ENCODE measurements at regions not wholly inside any gene's neighbourhood (a gene's known extent, or its start where the extent isn't known, plus 50 kb on each side); places are given as distances from the start of the nearest gene placed in this dataset.
A peak's percentile ranks its signal among the peaks of the same experiment; 100 is the strongest.
"Not testable (repeated sequence)": the region's sequence is repeated elsewhere in the genome, so short reads cannot be mapped to it uniquely, and the experiment has no call there.

DNA sequence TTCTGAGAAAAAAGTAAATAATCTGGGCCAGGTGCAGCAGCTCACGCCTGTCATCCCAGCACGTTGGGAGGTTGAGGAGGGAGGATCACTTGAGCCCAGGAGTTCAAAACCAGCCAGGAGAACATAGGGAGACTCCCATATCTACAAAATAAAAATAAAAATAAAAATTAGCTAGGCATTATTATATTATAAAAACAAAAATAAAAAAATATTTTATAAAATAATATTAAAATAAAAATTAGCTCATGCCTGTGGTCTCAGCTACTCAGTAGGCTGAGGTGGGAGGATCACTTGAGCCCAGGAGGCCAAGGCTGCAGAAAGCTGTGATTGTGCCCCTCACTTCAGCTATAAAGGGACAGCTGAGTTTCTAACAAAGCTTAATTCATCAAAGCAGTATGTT, 362.9 kb downstream of the SMOC2 start:
- DNase-seq: no peak

DNA sequence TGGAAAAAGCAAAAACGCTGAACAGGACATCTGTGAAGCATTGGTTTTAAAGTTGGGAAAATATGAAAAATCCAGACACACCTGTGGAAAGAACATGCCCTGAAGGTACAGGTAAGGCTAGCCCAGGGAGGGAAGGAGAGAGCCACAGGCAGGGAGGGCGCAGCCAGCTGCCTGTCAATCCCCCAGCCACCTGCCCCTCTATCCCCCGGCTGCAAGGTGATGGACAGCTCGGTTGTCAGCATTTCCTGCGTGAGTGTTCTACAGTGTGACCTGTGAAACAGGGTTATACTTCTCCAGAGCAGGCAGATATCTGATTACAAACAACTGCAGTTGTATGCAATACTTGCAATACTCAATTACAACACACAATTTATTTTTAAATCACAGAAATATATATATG, 358.1 kb downstream of the SMOC2 start:
- DNase-seq: no peak

DNA sequence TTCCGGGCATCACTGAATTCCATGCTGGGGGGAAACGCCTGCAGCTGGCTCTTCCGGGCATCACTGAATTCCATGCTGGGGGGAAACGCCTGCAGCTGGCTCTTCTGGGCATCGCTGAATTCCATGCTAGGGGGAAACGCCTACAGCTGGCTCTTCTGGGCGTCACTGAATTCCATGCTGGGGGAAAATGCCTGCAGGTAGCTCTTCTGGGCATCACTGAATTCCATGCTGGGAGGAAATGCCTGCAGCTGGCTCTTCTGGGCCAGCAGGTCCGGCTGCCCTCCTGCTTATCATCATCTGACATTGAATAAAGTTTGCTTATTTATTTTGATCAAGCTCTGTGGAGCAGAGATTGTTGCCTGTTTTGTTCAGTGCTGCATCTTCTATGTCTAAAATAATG, 355.1 kb downstream of the SMOC2 start:
- DNase-seq: no peak

DNA sequence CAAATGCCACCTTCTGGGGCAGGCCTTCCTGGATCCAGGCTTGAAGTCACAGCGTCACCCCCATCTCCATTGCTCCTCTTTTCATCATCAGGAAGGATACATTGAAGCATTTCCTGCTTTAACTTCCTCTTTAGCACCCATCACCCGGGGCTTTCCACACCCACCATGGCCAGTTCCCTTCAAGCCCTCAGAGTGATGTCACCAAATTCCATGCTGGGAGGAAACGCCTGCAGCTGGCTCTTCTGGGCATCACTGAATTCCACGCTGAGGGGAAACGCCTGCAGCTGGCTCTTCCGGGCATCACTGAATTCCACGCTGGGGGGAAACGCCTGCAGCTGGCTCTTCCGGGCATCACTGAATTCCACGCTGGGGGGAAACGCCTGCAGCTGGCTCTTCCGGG, 354.6 kb downstream of the SMOC2 start:
- not testable (repeated sequence) for DNase-seq

DNA sequence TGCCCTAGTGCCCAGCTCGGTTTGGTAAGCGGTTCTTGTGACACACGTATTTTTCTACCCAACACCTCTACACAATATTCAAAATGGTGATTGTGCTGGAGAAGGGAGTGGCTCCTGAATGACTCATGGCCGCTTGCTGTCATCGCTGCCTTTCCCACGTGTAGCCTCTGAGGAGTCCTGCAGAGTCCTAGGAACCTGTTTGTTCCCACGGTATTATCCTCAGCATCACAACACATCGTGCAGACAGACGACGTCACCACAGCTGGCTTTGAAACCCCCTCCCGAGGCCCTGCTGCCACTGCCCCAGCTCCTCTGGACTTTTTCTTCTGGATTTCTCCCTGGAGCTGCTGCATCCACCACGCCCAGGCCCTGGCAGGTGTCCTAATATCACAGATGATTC, 353.5 kb downstream of the SMOC2 start:
- DNase-seq: no peak

DNA sequence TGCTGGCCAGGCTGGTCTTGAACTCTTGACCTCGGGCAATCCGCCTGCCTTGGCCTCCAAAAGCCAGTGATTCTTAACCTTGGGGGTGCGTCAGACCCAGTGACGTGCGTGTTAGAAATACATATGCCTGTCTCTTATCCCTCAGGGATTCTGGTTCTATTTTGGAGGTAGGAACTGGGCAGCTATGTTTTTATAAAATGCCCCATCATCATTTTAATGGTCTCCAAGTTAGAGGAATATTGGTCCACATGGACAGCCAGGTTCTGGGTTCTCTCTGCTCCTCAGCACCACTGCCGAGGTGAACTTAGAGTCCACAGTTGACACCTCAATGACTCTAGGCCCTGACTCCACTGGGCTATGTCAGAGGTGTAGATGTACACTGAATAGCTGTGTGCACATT, 352.7 kb downstream of the SMOC2 start:
- no peak for DNase-seq

DNA sequence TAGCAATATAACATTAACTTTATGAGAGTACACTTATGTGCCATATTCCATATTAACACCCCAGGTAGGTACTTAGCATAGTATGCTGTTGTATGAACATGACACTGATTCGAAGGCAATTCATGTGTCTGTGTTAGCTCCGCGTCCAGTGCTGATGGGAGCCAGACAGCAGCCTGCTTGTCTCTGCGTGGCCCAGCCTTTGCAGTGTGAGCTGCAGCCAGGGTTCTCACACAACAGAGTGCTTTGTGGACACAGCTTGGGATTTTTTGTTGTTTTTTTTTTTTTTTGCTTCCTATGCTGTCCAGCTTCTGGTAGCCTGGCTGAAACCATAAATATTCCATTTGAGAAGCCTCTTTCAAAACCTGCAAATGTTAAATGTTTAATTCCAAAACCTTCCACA, 350.9 kb downstream of the SMOC2 start:
- peak; percentile 65 to 73 for DNase-seq

DNA sequence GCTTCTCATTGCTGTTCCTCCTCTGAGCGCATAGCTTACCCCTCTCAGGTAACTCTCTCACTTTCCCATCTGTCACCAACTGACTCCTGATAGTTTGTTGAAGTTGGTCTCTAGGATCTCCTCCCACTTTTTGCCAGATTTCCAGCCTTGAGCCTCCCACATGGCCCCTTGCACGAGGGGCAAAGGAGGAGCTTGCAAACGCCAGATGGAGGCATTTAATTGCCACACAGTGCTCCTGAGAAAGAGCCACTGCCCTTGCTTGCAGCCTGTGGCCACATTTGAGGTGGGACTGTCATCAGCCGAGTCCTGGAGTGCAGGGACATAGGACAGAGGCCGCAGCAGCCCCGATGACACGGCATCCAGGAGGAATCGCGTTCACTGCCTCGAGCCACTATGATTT, 348.7 kb downstream of the SMOC2 start:
- no peak for DNase-seq

DNA sequence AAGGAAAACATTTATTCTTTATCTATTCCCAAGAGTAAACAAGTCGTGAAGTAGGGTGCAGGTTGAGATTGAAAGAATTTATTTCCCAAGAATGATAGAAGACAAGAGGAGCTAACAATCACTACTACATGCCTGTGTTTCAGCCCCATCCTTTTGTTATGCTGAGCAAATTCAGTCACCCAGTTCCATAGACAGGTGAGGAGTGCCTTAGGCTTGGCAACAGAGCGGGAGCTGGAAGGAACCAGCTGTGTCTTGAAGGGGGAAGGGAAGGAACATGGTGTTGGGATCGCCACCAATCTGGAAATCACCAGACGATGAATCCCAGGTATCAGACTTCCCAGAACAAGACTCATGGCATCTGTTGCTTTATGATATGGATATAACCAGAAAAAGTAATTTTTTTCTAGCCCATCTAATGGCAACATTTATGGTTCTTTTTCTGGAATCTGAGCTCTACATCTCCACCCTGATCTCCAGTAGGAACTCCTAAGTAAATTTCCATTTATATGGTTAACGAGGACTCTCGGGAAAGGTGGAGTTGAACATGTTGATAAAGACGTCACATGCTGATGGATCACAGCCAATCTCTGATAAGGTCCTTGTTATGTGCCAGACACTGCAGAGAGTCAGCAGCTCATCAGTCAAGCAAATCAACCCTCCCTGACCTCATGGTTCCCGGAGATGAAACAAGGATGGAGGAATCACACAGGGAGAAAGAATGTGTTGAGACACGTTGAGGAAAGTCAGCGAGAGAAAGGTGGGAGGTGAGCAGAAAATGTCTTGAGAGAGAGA, 344.9 kb downstream of the SMOC2 start:
- no peak for DNase-seq

DNA sequence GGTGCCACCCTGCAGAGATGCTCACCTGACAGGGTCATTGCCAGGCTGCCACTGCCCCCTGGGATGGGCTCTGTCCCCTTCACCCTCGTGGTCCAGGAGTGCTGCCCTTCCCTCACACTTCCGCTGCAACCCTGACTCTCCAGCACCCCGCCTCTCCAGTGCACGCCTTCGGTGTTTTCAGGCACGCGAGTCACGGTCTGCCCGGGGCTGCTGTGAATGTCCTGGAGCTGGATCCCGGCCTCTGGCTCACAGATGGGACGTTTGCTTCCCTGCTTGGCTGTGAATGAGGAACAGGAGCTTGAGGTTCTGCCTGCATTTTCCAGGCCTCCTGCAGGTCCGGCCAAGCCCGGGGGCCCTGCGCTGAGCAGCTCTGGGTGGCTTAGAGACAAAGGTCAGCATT, 343.4 kb downstream of the SMOC2 start:
- DNase-seq: no peak

DNA sequence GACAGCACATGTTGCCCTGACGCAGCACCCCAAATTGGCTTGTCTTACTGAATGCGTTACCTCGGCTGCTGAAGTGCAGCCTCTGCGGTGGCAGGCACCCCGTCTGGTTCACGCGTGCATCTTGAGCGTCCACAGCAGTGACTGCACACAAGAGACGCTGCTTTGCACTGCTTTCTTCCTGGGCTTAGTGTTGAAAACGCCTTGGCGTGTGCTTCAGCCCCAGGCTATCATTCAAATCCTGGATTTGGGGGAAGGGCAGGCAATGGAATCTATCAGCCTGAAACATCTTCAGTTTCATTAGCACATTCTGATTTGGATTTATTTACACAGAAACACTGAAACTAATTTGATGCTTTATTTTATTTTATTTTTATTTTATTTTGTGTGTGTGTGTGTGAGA, 342.7 kb downstream of the SMOC2 start:
- DNase-seq: no peak

DNA sequence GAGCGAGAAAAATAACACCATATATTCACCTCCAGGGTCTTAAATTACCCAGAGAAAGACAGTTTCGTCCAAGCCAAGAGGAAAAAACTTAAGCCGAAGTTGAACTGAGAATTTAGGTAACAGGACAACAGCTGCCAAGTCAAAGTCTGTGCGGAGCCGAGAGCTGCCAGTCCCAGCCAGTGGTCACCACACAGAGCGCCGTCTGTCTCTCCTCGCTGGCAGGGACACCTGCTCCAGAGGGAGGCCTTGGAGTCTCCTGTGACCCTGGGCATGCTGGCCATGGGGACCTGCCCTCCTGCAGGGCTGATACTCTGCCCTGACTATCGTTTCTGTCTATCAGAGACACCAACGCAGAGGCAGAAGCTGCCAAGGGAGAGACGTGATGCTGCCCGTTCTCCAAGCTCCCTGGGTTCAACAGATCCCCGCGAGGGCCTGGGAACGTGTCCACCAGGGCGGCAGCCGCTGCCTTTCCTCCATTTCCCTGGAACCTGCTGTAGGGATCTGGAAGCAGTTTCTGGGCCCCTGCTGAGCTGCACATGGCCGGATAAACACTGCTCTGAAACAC, 341.3 kb downstream of the SMOC2 start:
- DNase-seq: no peak

DNA sequence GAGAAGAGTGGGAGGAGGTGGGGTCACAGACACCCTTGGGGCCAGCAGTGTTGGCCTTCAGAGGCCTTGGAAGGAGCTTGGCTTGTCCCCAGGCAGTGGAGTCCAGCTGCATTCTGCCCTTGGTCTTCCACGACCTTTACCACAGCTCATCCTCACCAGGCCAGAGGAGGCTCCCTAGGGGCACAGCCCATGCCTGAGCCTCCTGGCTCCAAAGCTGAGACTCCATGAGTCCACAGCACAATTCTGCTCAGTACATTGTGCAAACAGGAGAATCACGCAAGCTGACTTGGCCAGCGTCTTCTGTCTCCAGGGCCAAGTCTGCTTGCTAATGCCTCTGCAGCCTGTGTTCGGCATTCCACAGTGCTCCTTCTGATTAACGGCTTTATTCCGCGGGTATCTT, 337.2 kb downstream of the SMOC2 start:
- no peak for DNase-seq

DNA sequence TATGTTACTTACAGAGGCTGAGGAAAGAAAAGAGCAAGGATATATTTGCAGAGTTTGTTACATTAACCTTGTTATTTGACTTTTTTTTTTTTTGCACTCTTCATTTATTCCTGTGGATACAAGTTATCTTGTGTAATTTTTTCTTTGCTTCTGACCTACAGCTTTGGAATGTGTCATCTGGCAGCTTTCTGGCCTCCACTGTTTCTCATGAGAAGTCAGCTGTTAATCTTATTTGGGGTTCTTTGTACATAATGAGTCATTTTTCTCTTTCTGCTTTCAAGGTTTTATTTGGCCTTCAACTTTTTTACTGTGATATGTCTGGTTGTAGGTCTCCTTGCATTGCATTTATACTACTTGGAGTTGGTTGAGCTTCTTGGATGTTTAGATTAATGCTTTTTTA, 333.4 kb downstream of the SMOC2 start:
- no peak for DNase-seq

DNA sequence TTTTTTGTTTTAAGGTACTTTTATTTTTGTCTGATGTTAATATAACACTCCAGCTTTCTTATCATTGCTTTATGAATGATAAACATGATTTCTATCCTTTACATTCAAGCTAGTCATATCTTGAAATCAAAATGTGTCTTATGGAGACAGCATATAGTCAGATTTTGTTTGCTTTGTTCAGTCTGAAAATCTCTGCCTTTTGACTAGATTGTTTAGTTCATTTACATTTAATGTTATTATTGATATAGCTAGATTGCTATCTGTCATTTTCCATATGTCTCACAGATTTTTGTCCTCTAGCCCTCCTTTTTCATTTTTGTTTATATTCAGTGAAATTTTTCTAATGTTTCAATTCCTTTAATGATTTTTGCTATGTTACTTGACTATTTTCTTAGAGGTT, 332.8 kb downstream of the SMOC2 start:
- DNase-seq: no peak

DNA sequence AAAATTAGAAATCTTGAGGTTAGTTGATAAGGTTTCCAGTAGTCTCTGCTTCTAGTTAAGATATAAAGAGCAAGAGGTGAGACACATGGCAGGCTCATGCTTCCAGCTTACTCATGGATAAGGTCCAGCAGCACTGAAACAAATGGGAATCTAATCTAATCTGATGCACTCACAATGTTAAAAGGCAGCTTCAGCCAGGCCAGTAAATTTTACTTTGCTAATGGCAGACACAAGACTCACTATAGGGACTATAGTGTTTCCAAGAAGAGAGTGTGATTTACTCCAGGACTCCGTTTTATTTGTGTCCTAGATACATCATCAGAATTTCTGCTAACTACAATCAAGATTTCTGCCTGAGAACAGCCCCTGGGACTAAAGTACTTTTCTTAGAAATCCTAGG, 324.8 kb downstream of the SMOC2 start:
- no peak for DNase-seq

DNA sequence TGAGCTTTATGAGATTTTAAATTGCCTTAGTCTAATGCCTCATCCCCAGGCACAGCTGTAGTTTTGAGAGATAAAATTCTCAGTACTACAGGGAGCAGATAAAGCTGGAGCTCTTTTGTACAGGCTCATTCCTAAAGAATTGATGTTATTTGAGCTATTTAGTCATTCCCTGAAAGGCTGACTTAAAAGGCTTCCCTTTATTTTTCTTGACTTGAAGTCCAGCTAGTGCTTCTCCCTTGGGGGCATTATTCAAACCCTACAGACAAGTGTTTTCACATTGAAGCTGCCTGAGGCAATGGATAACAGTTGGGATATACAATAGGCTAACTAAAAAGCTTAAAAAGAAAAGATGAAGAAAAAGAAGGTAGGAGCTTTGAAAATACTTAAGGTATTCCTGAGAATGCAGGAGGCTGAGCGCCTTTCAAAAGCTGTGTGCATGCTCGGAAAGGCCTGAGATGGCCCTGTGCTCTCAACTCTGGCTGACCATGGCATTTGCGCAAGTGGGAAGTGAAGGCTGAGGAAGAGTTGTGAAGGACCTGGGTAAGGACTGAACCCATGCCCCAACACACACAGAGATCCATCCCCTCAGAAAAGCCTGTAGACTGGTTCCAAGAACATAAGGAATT, 315.1 kb downstream of the SMOC2 start:
- DNase-seq: no peak

DNA sequence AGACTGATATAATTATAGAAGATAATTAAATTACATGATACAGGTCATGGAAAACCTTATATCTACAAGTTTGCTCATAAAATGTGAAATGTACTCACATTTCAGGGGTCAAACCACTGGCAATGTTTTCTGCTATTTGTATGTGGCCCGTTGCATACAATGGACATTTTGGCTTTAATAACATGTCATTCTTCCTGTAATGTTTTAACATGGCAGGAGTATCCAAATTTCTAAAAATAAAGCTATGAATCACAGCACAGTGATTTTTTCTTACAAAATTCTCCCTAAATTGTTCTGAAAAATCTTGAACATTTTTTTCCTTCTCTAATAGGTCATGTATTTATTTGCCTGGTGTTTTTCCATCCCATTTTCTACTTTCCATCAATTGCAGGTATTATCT, 305.7 kb downstream of the SMOC2 start:
- DNase-seq: no peak

DNA sequence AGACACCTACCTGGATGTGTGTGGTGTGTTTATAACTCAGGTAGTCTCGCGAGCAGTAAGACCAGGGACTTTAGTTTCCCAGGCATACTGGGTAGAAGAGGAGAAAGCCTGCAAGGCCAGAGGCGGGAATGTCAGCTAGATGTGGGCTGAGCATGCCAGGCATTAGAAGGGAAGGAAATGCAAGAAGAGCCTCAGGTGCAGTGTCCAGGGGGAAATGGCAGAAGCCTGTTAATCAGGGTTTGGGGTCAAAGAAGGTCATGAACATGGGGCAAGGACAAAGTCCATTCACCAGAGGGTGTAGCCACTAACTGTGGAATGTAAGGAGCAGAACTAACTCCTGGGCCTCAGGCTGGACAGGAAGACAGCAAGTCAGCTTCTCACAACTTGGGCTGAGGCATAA, 305.0 kb downstream of the SMOC2 start:
- no peak for DNase-seq

DNA sequence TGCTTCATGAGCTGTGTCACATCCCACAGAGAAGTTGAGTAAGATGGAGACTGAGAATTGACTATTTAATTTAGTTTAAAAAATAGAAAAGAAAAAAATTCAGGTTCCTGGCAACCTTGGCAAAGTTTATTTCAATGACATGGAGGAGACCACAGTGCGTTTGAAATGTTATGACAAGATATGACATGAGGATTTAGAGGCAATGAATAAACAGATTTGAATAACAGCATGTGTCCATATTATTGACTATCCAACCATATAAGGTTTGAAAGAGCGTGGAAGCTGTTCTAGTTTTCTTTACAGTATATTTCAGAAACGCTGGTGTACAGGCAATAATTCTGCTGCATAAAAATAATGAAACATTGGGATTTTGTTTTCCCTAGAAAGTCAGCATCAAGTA, 303.9 kb downstream of the SMOC2 start:
- DNase-seq: no peak

DNA sequence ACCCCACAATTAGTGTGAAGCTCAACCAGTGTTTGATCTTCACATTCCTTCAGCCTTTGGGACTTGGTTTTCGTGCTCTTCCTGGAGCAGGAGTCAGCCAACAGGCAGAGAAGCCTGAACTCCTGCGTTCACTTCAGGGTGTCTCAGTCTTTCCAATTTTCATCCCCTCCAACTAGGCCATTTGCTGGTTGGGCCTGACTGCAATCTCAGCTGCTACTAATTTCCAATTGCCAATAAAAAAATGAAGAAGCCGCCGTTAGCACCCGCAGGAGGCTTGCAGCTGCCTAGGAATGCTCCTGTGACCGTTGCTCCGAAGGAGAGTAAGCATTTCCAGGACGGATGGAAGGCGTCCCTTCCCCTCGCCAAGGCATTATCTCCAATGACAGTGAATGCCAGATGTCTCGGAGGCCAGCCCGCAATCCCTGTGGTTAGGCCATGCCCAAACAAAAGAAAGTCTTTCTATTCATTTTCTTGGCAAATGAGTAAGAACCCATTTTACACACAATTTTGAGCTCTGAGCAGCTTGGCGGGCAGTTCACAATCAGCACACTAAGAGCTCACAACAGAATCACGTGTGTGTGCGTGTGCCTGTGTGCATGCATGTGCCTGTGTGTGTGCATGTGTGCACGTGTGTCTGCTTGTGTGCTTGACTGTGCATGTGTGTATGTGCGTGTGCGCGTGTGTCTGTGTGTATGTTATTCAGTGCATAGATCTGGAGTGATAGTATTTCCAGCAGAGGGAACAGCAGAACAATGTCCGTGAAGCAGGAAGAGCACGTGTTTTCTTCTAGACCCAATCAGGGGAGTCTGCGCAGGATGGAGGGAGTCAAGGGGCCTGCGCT, 301.2 kb downstream of the SMOC2 start:
- DNase-seq: peak in 1 of 2 donors; percentile 15

DNA sequence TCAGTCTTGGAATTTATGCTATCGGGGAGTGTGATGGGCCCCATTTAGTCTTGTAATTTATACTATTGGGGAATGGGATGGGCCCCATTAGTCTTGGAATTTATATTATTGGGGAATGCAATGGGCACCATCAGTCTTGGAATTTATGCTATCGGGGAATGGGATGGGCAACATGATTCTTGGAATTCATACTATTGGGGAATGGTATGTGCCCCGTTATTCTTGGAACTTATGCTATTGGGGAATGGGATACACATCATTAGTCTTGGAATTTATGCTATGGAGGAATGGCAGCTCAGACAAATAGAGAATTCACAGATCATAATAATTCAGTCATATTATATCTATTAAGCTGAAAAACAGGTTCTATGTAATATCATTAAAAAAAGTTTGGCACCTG, 300.3 kb downstream of the SMOC2 start:
- DNase-seq: no peak

DNA sequence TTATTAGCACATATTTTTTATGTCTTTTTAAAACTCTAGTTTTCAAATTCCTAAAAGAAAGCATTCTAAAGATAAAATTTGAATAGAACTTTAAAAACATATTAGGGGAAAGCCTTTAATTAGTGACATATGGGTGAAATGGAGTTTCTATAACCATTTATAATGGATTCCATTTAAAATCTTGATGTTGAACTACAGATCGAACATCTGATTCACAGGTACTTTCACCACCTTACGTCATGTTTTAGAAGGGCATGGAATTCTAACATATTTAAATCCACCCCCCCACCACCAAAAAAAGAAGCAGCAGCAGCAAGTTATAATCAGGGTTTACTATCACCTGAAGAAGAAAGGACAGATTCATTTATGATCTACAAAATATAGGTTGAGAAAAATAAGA, 298.4 kb downstream of the SMOC2 start:
- no peak for DNase-seq

DNA sequence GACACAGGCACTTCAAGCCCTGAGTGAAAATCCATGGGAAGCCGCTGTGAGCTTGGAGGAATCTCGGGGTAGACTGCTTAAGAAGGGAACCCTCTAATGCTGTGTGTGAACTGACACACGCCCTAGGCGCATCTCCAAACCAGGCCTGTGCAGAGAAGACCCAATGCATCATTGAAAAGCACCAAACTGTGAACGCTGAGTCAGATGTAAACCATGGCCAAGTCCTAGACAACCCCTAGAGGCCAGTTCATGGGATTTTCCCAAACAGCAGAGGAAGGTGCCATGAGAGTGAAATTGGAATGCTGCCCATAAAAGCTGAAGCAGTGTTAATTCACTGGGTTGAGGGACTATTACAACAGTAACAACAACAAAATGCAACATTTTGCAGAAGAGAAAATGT, 296.5 kb downstream of the SMOC2 start:
- no peak for DNase-seq

Data from hippocampal formation (tissue), 2 donors.